ENCODE measurements at regions not wholly inside any gene's neighbourhood (a gene's known extent, or its start where the extent isn't known, plus 50 kb on each side); places are given as distances from the start of the nearest gene placed in this dataset.

GRCh38 chr13:99724633-99725517 is 223.6 kb downstream of the TM9SF2 start:
- Histone ChIP-seq H3K27ac (no peak overlapping the region), H3K27me3 (no peaks in the 10 kb centered on the region), H3K36me3 (no peaks in the 10 kb centered on the region), H3K4me1 (ENCODE audit: control insufficient read depth in 1 of 2, insufficient read depth in 1 of 2, low read depth in 1 of 2, low read length in 1 of 2) (no peaks in the 10 kb centered on the region), H3K4me3 (ENCODE audit: low read depth in 1 of 2, low read length in 1 of 2) (no peak overlapping the region), H3K9me3 (no peaks in the 10 kb centered on the region)
- TF ChIP-seq CTCF (IDR thresholded peaks at IDR 0.05), result no peak

- no peaks in the 10 kb centered on the region for H3K9me3 ChIP-seq
- H3K4me1 ChIP-seq (ENCODE audit: control insufficient read depth in 1 of 2, insufficient read depth in 1 of 2, low read depth in 1 of 2, low read length in 1 of 2), result no peaks in the 10 kb centered on the region
- no peak overlapping the region for H3K27ac ChIP-seq
- no peak for TF ChIP-seq CTCF (IDR thresholded peaks at IDR 0.05)
- H3K4me3 ChIP-seq (ENCODE audit: low read depth in 1 of 2, low read length in 1 of 2), result no peak overlapping the region
- no peaks in the 10 kb centered on the region for H3K27me3 ChIP-seq
- H3K36me3 ChIP-seq, result no peaks in the 10 kb centered on the region
Observed at GRCh38 chr13:99723878-99724277, 222.6 kb downstream of the TM9SF2 start.

GRCh38 chr13:99722931-99723330 is 221.7 kb downstream of the TM9SF2 start:
- TF ChIP-seq CTCF (IDR thresholded peaks at IDR 0.05), result no peak
- Histone ChIP-seq H3K4me1 (ENCODE audit: control insufficient read depth in 1 of 2, insufficient read depth in 1 of 2, low read depth in 1 of 2, low read length in 1 of 2) (no peaks in the 10 kb centered on the region), H3K4me3 (ENCODE audit: low read depth in 1 of 2, low read length in 1 of 2) (no peak overlapping the region), H3K27me3 (no peaks in the 10 kb centered on the region), H3K36me3 (no peaks in the 10 kb centered on the region), H3K9me3 (no peaks in the 10 kb centered on the region), H3K27ac (no peak overlapping the region)

- H3K36me3 ChIP-seq, result no peaks in the 10 kb centered on the region
- no peak overlapping the region for H3K27ac ChIP-seq
- no peak for TF ChIP-seq CTCF (IDR thresholded peaks at IDR 0.05)
- no peaks in the 10 kb centered on the region for H3K4me1 ChIP-seq (ENCODE audit: control insufficient read depth in 1 of 2, insufficient read depth in 1 of 2, low read depth in 1 of 2, low read length in 1 of 2)
- H3K4me3 ChIP-seq (ENCODE audit: low read depth in 1 of 2, low read length in 1 of 2), result no peak overlapping the region
- no peaks in the 10 kb centered on the region for H3K9me3 ChIP-seq
- H3K27me3 ChIP-seq, result no peaks in the 10 kb centered on the region
Observed at GRCh38 chr13:99722338-99722818, 221.1 kb downstream of the TM9SF2 start.

- Histone ChIP-seq H3K27me3 (no peaks in the 10 kb centered on the region), H3K4me1 (ENCODE audit: control insufficient read depth in 1 of 2, insufficient read depth in 1 of 2, low read depth in 1 of 2, low read length in 1 of 2) (no peaks in the 10 kb centered on the region), H3K4me3 (ENCODE audit: low read depth in 1 of 2, low read length in 1 of 2) (no peak overlapping the region), H3K9me3 (no peaks in the 10 kb centered on the region), H3K27ac (no peak overlapping the region), H3K36me3 (no peaks in the 10 kb centered on the region)
- no peak for TF ChIP-seq CTCF (IDR thresholded peaks at IDR 0.05)
Observed at GRCh38 chr13:99721606-99722337, 220.5 kb downstream of the TM9SF2 start.

Data from neutrophil (primary cell).